GM18907 (cell line): ENCODE measurements at regions not wholly inside any gene's neighbourhood (a gene's known extent, or its start where the extent isn't known, plus 50 kb on each side); places are given as distances from the start of the nearest gene placed in this dataset.

Experiments used
- ATAC-seq: cut with Tn5 transposase; IDR thresholded peaks from one replicate; pipeline ENCODE4 v1.9.1; 2021; ENCODE audit warnings: mild to moderate bottlenecking, moderate library complexity; ENCODE audit not compliant: unreplicated experiment

GRCh38 chr13:44210525-44210924 lies 163.1 kb upstream of the SERP2 start:
- no peak for ATAC-seq

DNA sequence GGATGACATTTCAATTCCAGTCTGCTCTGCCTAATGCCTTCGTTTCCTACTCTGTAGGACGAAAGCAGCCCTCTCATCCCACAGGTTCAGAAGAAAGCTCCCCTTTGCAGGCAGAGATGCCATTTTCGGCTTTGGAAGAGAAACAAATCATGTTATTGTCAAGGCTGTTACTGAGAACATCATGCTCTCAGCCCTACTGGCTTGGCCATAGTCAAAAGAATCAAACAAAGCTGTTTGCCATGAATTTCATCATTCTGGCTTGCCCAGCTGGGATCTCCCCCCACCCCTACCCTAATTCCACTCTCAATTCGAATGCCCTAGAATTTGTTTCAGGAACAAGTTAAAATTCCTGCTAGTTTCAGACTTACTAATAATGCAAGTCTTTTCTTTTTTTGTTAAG lies 162.3 kb upstream of the SERP2 start:
- no peak for ATAC-seq

DNA sequence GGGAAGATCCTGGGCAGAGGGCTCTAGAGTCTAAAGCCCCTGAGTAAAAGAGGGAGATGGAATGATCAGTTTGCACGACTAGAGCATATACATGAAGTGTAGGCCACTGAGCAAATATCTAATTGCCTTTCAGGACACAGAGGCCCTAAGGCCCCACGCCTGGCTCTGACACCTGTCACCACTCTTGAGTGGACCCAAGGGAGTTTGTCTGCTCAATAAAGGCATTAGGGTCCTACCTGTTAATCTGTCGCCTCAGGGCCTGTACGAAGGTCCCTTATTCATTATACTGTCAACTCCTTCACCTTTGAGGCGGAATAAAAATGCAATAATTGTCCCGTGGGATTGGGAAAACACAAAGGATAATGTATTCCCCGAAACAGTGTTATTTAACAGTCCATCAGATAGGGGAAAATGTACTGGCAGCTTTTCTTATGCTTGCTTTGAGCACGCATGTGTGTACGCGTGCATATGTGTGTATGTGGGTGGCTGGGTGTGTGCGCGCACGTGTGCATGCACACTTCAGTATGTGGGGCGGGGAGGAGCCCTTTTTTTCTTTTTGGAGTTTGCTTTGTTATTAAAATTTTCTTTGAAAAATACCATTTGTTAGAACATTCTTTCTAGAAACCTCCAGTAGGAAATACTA lies 161.8 kb upstream of the SERP2 start:
- no peak for ATAC-seq

DNA sequence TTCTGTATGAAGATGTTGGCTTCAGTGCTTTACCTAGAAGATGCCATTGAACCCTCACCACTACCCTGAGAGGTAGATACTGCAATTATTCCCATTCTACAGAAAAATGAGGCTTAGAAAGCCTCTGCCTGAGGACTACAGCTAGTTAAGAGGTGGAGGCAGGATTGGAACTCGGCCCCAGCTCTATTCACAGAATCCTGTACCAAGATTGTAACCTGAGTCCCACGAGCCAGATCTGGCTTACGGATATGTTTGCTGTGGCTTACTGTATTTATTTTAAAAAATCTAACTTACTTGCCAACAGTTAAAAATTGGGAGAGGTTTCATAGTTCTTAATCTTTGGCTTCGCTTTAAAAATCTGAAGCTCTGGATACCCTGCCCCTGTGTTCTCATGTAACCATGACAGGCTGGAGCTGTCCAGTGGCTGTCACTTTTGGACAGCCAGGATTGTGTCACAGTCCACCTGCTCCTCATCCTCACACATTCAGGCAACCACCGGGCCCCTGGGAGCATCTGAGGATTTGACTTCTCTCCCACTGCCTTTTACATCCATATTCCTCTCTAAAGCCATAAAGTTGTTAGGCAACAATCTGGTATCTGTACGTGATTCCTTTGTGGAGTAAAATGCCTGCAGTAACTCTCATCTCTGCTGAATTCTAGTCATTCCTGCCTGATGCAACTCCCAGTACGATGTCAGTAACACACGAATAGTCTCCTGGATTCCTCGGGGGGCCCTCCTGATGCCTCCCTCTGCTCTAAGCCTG lies 160.8 kb upstream of the SERP2 start:
- ATAC-seq = no peak

GRCh38 chr13:44218501-44219240 lies 155.0 kb upstream of the SERP2 start:
- no peak for ATAC-seq

DNA sequence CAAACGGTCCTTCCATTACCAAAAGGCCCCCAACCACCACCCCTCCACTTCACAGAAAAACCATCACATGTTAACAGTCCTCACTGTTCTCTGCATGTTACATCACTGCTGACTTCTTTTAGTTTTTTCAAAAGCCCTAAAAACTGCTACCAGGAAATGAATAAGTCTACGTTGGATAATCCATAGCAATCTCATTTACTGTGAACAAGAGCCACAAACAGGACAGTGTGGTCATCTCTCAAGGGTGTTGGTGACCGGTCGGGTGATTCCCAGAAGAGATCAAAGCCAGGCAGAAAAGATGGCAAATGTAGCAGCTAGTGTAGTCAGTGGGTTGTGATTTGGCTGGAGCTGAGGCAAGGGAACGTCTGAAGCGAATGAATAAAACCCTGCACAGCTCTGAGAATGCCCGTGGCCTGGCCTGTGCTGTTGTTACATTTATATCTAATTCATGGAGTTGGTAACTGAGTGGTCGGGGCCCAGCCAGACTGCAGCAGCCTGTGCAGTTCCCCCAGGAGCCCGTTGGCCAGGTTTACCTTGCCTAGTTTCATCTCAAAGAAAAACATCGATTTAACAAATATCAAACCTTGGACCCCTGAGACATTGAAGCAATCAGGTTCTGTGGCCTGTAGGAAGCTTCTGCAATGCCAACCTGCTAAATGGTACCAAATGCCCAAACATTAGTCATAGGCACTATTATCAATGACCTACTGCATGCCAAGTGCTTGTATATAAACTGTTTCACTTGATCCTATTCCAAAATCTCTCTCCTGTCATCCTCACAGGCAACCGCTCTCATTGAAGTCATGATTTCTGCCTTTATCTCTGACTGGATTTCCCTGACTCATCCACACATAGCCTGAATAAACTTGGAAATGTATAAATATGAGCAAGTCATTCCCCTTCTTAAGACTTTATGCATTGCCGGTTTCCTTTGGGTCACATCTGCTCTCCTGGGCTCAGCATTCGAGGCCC lies 153.8 kb upstream of the SERP2 start:
- ATAC-seq = no peak

DNA sequence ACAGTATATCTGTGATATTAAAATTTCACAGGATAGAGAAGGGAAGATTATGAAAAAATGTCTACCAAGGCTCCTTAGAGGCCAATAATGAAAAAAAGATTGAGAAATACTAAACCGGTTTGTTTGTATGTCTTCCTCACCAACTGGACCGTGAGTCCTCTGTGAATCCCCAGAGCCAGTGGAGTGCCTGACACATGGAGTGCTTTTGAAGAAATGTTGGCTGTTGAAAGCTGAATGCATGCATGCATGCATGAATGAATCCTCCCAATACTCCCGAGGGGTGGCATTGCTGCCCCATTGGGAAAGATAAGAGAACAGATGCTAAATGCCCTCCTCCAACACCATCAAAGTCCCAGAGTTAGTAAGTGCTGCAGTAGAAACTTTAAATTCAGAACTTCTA lies 152.7 kb upstream of the SERP2 start:
- ATAC-seq = no peak

DNA sequence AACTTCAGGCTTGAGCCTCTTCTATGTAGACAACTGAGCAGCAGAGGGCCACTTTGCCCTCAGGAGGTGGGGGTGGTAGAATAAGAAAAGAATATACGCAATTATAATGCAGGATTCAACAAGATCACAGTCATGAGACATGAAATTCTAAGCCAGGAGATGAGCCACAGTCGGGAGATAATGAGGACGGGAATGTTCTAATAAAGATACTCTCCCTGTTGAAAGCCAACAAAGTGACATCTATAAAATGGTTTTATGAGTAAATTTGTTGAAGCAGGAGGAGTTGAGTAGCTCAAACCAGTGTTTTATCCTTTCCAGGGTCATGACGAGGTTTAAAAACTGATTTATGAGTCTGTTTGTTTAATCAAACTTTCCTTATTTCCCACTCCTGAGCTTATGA lies 152.0 kb upstream of the SERP2 start:
- ATAC-seq = no peak

- no peak for ATAC-seq
Observed at GRCh38 chr13:44223770-44224444, 149.7 kb upstream of the SERP2 start.

DNA sequence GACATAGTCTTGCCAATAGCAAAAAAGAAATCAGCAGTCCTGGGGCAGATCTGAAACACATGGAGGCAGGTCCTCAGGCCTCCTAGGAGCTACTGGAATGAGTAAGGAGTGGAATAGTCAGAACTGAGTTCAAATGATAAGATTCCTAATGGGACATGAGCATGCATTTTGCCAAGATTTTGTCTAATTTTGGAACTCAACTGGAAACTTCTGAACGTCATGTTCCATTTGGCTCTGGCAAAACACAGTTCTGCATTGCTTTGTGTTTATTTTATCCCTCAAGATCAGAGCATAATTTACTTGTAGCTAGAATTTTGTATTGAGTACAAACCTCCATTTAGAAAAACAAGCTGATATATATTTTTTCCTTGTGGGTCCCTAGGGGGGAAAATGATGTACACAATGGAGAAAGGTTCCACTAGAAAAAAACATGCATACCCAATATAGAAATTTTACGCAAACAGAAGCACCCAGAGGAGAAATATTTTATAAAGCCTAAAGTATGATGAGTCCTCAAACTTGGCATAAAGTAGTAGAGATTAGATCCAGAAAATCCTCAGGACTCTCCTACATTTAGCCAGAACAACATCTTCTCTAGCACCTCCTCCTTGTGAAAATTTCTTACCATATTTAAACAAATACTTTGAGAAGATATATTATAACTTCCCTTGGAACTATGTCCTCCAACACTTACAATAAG lies 149.0 kb upstream of the SERP2 start:
- no peak for ATAC-seq

- ATAC-seq = no peak
Observed at GRCh38 chr13:44229371-44230030, 144.1 kb upstream of the SERP2 start.

- ATAC-seq = no peak
Observed at GRCh38 chr13:44230071-44230470, 143.6 kb upstream of the SERP2 start.

DNA sequence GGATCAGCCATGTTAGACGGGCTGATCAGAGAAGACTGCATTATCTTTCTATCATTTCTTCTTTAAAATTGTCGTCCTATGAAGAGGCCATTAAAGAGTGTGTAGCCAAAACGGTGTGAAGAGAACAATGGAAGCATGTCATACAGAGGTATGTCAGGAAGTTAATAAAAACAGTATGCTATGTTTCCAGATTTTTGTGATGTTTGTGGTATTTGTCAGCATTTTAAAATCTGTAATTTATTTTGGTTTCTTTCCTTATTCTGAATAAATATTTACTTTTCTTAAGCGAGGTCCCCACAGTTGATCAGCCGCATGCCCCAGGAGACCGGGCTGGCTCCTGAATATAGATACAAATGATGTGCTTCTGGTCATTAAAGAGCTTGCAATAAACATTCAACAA lies 142.9 kb upstream of the SERP2 start:
- no peak for ATAC-seq

- no peak for ATAC-seq
Observed at GRCh38 chr13:44231786-44232516, 141.7 kb upstream of the SERP2 start.

DNA sequence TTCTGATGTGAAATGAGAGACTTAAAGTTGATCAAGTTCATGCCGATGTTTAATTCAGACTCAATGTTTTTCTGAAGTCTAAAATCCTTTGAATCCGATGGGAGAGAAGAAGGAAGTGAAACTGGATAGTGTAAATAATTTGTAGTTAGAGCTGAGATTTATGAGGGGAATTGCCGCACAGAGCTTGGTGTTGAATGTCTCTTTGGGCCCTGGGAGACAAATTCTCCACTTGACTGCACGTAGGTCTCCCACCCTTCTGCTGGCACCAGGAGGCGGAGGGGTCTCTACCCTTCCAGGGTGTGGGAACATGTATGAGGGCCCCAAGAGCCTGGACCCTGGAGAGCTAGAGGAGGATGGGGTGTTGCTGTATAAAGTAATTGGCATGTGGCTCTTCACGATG lies 140.8 kb upstream of the SERP2 start:
- ATAC-seq = no peak

GRCh38 chr13:44234566-44234965 lies 139.1 kb upstream of the SERP2 start:
- no peak for ATAC-seq

DNA sequence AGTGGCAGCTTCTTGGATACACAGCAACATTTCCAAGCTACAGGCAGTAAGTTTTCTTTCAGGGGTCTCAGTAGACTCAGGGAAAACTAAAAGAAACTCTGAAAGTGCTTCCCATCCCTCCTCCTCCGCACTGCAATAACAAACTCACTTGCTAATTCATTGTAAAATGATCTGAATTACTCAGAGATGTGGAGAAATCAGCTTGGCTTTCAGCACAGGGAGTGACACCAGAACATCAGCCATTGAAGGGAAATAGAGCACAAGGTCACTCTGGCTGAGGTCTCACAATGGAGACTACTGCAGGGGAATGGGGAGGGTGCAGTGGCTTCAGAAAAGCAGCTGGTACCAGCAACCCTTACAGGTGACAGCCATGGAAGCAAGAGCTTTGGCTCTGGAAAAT lies 137.3 kb upstream of the SERP2 start:
- no peak for ATAC-seq

DNA sequence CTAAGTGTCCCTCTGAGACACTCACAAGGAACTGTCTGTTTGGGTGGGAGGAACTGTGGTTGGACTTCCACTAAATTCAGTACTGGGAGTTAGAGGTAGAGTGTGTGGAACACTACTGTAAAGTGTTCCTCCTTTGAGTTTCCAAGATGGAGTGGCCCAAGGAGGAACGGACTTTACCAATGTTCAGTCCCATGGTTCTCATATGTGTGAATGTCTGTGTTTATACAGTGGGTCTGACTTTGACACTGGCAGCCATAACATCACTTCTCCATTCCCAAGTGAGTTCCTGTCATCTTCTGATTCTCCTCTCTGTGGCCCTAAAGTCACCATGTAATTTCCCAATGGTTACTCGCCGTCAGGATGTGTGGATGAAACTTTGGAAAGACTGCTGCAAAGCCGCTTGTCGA lies 136.8 kb upstream of the SERP2 start:
- no peak for ATAC-seq
